ENCODE measurements at regions not wholly inside any gene's neighbourhood (a gene's known extent, or its start where the extent isn't known, plus 50 kb on each side); places are given as distances from the start of the nearest gene placed in this dataset.

DNA sequence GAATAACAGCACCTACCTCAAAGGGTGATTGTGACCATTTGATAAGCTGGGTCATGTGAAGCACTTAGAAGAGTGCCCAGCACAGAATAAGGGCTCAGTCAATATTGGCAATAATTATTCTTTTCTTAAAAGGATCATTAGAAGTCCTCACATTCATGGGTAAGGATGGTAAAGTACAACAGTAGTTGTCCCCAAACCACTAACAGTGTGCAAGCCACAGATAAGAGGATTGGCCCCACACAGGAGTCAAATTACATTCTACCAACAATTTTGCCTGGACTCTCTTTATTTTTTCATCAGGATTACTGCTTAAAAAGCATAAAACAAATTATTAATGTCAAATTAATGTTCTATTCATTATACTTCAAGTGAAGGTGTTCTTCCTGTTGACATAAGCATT is 271.5 kb upstream of the PDGFD start:
- no peak for TF ChIP-seq ZNF274 (IDR thresholded peaks at IDR 0.05; ENCODE audit: low read depth, low read length)
- no peak for TF ChIP-seq YY1 (IDR thresholded peaks at IDR 0.05; ENCODE audit: insufficient read depth, insufficient read length)
